ENCODE measurements at regions not wholly inside any gene's neighbourhood (a gene's known extent, or its start where the extent isn't known, plus 50 kb on each side); places are given as distances from the start of the nearest gene placed in this dataset.

DNA sequence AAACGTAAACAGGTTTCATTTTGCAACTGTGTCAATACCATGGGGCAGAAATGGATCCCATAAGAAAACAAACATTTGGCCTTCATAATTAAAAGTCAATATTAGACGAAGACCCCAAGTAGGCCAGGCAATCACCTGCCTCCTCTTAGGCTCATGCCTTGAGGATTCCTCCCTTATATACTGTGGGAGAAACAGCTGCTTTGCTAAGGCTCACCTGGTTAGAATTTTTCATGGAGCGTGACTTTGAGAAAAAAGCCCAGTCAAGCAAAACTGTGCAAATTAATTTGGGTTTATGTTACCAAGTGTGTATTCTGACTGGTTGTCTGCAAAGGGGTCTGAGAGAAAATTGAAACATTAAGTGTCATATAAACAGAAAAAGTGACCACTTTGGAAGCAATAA, 605.3 kb upstream of the USP24 start:
- Histone ChIP-seq H3K4me2 (ENCODE audit: low read length) (no peak overlapping the region), H3K27ac (ENCODE audit: low read length) (no peak overlapping the region), H3K4me1 (ENCODE audit: low read length) (no peaks in the 10 kb centered on the region), H3K9ac (ENCODE audit: low read length) (no peak overlapping the region), H3K79me2 (ENCODE audit: low read length) (no peaks in the 10 kb centered on the region), H3K36me3 (replicated peaks; ENCODE audit: low read depth, low read length) (no peaks in the 10 kb centered on the region), H2AFZ (ENCODE audit: low read depth, low read length) (no peak overlapping the region), H4K20me1 (ENCODE audit: insufficient read depth, low read length) (no peaks in the 10 kb centered on the region), H3K4me3 (ENCODE audit: low read length) (no peak overlapping the region), H3K27me3 (ENCODE audit: low read depth, low read length) (no peaks in the 10 kb centered on the region), H3K9me3 (ENCODE audit: insufficient read depth, low read length) (no peaks in the 10 kb centered on the region)
- no peak for TF ChIP-seq EZH2phosphoT487 (IDR thresholded peaks at IDR 0.05; ENCODE audit: low read depth)
- TF ChIP-seq CTCF (IDR thresholded peaks at IDR 0.05; ENCODE audit: low read depth, low read length) = no peak

DNA sequence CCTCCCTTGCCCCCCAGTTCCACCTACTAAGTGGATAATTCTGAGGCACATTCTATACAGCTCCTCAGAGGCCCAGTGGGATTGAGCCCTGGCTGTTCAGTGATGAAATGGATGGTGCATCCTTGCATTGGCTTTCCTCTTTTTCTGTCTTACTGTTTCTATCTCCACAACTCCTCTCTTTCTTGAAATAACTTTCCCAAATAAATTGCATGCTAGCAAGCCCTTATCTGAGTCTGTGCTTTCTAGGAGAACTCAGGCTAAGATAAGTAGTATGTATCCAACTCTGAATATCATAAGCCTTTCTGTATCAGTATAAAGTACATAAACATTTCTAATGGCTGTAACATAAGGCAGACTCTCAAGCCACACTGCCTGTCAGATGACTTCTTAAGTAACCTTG, 603.8 kb upstream of the USP24 start:
- H3K4me3 ChIP-seq (ENCODE audit: low read length) = no peak overlapping the region
- H3K79me2 ChIP-seq (ENCODE audit: low read length) = no peaks in the 10 kb centered on the region
- H3K9ac ChIP-seq (ENCODE audit: low read length) = no peak overlapping the region
- H3K9me3 ChIP-seq (ENCODE audit: insufficient read depth, low read length) = no peaks in the 10 kb centered on the region
- H3K36me3 ChIP-seq (replicated peaks; ENCODE audit: low read depth, low read length) = no peaks in the 10 kb centered on the region
- H3K4me1 ChIP-seq (ENCODE audit: low read length) = no peaks in the 10 kb centered on the region
- no peak overlapping the region for H3K4me2 ChIP-seq (ENCODE audit: low read length)
- H4K20me1 ChIP-seq (ENCODE audit: insufficient read depth, low read length) = no peaks in the 10 kb centered on the region
- no peaks in the 10 kb centered on the region for H3K27me3 ChIP-seq (ENCODE audit: low read depth, low read length)
- H2AFZ ChIP-seq (ENCODE audit: low read depth, low read length) = no peak overlapping the region
- TF ChIP-seq CTCF (IDR thresholded peaks at IDR 0.05; ENCODE audit: low read depth, low read length) = no peak
- TF ChIP-seq EZH2phosphoT487 (IDR thresholded peaks at IDR 0.05; ENCODE audit: low read depth) = no peak
- H3K27ac ChIP-seq (ENCODE audit: low read length) = no peak overlapping the region

GRCh38 chr1:55816456-55817426, 601.6 kb upstream of the USP24 start:
- Histone ChIP-seq H3K27ac (ENCODE audit: low read length) (no peak overlapping the region), H3K4me3 (ENCODE audit: low read length) (no peak overlapping the region), H3K4me2 (ENCODE audit: low read length) (no peak overlapping the region), H3K9me3 (ENCODE audit: insufficient read depth, low read length) (no peaks in the 10 kb centered on the region), H3K4me1 (ENCODE audit: low read length) (no peaks in the 10 kb centered on the region), H3K79me2 (ENCODE audit: low read length) (no peaks in the 10 kb centered on the region), H3K27me3 (ENCODE audit: low read depth, low read length) (no peaks in the 10 kb centered on the region), H3K36me3 (replicated peaks; ENCODE audit: low read depth, low read length) (no peaks in the 10 kb centered on the region), H2AFZ (ENCODE audit: low read depth, low read length) (no peak overlapping the region), H4K20me1 (ENCODE audit: insufficient read depth, low read length) (no peaks in the 10 kb centered on the region), H3K9ac (ENCODE audit: low read length) (no peak overlapping the region)
- no peak for TF ChIP-seq CTCF (IDR thresholded peaks at IDR 0.05; ENCODE audit: low read depth, low read length)
- TF ChIP-seq EZH2phosphoT487 (IDR thresholded peaks at IDR 0.05; ENCODE audit: low read depth) = no peak

- H3K4me2 ChIP-seq (ENCODE audit: low read length) = no peak overlapping the region
- no peak overlapping the region for H3K27ac ChIP-seq (ENCODE audit: low read length)
- H3K9ac ChIP-seq (ENCODE audit: low read length) = no peak overlapping the region
- no peak overlapping the region for H2AFZ ChIP-seq (ENCODE audit: low read depth, low read length)
- H4K20me1 ChIP-seq (ENCODE audit: insufficient read depth, low read length) = no peaks in the 10 kb centered on the region
- H3K9me3 ChIP-seq (ENCODE audit: insufficient read depth, low read length) = no peaks in the 10 kb centered on the region
- no peaks in the 10 kb centered on the region for H3K4me1 ChIP-seq (ENCODE audit: low read length)
- H3K79me2 ChIP-seq (ENCODE audit: low read length) = no peaks in the 10 kb centered on the region
- H3K36me3 ChIP-seq (replicated peaks; ENCODE audit: low read depth, low read length) = no peaks in the 10 kb centered on the region
- no peak overlapping the region for H3K4me3 ChIP-seq (ENCODE audit: low read length)
- no peaks in the 10 kb centered on the region for H3K27me3 ChIP-seq (ENCODE audit: low read depth, low read length)
- TF ChIP-seq CTCF (IDR thresholded peaks at IDR 0.05; ENCODE audit: low read depth, low read length) (no peak), EZH2phosphoT487 (IDR thresholded peaks at IDR 0.05; ENCODE audit: low read depth) (no peak)
Measured at GRCh38 chr1:55815745-55816455, 600.7 kb upstream of the USP24 start.

All from OCI-LY3 (cell line).